ENCODE measurements at regions not wholly inside any gene's neighbourhood (a gene's known extent, or its start where the extent isn't known, plus 50 kb on each side); places are given as distances from the start of the nearest gene placed in this dataset.
"Not testable (repeated sequence)": the region's sequence is repeated elsewhere in the genome, so short reads cannot be mapped to it uniquely, and the experiment has no call there.

DNA sequence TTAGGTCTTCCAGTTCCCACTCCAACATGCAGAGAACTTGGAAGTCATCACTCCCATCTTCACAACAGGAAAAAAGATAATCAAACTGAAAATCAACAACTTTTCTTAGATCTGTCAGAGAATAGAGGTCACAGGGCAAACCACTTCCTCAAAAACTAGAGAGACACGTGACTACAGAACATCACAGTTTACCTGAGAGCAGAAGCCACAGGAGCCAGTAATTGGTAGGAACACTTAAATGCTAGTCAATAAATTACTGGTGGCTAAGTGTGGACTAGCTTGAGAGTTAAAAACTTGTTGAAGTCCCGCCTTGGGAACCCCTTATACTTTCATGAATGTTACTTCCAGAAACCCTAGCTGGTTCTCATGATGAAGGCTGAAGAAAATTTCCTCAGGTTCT lies 81.1 kb downstream of the THSD1 start:
- not testable (repeated sequence) for DNase-seq (ENCODE audit: low read depth)

DNA sequence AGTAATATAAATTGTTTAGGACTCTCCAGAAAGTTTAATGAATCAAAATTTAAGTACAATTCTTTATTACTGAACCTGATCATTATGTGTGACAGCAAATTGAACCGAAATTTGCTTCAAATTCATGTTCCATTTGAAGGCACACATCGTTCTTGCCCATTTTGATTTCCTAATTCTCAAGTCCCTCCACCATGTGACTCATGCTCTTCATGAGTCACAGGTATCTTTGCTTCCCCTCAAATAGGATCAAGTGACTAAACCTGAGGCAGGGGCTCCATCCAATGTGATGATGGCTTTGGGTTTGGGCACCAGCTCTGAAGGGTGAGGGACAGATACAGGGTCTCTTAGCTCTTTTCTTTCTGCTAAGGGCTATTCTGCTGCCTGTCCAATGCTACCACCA lies 86.1 kb downstream of the THSD1 start:
- DNase-seq (ENCODE audit: low read depth): peak; percentile 3

DNA sequence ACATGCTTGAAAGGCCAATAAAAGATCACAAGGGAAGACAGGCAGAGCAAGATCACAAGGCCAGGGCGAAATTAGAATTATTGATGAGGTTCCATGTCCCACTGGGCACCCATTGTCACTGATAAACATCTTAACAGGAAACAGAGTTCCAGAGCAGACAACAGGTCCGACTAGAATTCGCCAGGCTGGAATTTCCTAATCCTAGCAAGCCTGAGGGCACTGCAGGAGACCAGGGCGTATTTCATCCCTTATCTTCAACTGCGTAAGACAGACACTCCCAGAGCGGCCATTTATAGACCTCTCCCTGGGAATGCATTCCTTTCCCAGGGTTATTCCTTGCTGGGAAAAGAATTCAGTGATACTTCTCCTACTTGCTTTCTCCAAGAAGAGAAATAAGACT lies 96.1 kb downstream of the THSD1 start:
- not testable (repeated sequence) for DNase-seq (ENCODE audit: low read depth)

DNA sequence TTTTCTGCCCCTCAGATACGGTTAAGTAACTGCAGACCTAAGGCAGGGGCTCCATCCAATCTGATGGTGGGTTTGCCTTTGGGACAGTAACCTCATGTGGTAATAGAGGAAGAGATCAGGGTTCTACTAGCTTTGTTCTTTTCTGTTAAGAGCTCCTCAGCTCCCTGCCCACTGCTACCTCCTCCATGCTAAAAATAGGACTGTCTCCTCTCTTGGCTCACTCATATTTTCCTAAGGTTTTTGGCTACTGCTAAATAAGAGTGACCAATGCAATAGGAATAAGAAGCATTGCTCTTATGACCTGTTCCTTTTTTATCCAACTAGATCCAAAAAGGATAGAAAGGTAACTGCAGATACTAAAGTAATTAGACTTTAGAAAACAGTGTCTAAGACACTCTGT lies 99.6 kb downstream of the THSD1 start:
- DNase-seq (ENCODE audit: low read depth): not testable (repeated sequence)

DNA sequence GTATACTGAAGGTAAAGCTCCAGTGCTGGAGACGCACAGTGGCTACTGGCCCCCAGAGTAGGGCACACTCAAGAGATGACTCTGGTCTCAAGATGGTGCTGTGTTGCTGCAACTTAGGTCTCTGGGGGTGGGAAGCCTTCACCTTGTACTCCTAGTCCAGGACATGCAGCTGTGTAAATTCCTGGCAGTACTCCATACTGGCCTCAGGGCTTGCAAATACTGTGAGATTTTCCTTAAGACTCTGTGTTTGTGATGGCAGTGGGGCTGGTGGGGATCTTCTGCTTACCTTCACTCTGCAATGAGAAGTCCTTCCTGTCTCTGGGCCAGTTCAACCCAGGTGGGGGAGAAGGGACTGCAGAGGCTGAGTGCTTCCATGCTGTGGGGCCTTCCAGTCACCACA lies 102.9 kb downstream of the THSD1 start:
- DNase-seq (ENCODE audit: low read depth): not testable (repeated sequence)

DNA sequence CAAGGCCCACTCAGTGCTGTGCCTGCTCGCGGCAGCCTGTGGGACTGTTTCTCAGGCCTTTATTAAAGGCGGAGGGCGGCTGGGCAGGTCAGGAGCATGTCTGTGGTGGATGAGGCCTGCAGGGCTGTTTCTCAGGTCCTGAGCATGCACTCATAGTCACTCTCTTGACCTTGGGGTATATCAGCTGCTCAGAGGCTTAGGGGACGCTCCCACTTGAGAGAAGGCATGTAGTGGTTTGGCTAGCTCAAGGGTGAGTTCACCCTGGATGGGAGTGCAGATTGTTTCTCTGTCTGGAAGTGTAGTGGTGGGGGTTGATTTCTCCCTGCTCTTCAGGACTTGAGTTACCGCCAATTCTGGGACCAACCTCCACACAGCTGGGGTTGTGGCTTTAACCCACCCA lies 103.3 kb downstream of the THSD1 start:
- not testable (repeated sequence) for DNase-seq (ENCODE audit: low read depth)

DNA sequence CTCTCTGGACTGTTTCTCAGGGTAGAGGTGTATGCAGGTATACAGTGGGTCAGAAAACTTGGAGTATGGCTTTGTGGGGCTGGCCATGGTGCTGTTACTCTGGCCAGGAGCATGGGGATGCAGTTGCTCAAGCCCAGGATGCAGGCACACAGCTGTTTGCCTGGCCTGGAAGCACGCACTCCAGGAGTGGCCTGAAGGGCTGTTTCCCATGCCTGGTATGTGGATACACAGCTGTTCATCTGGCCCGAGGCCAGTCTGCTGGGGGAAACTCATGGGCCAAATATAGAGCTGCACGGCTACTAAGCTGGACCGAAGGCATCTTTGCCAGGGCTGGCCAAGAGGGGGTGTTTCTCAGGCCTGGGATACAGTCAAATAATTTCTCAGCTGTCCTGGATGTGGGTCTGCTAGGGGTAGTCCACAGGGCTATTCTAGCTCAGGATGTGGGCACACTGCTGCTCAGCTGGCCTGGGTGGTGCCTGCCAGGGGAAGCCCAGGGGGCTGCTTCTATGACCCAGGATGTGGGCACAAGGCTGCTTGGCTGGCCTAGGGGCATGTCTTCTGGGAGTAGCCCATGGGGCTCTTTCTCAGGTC lies 104.1 kb downstream of the THSD1 start:
- DNase-seq (ENCODE audit: low read depth): not testable (repeated sequence)

DNA sequence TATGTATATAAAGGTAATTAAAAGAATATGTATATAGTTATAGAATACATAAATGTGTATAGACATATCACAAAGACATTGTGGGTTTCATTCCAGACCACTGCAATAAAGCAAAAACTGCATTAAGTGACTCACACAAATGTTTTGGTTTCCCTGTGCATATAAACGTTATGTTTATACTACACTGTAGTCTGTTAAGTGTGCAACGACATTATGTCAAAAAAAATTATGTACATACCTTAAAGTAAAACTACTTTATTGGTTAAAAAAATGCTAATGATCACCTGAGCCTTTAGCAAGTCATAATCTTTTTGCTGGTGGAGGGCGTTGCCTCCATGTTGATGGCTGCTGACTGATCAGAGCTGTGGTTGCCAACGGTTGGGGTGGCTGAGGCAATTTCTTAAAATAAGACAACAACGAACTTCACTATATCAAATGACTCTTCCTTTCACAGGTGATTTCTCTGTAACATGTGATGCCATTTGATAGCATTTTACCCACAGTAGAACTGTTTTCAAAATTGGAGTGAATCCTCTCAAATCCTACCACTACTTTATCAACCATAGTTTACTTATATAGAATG lies 107.8 kb downstream of the THSD1 start:
- DNase-seq (ENCODE audit: low read depth): not testable (repeated sequence)

DNA sequence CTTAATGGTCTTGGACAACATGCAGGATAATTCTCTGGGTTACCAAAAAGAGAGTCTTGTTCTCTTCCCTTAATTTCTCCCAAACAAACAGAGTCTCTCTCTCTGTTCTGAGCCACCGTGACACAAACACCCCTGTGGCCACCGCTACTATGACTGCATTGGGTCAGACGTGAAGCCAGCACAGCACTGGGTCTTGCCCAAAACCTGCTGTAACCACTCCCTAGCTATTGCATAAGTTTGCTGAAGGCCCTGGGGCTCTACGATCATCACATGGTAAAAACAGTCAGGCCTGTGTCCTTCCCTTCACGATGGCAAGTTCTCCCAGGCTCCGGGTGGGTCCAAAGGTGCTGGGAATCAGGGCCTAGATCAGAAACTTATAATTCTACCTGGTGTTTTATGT lies 117.1 kb downstream of the THSD1 start:
- DNase-seq (ENCODE audit: low read depth): not testable (repeated sequence)

DNA sequence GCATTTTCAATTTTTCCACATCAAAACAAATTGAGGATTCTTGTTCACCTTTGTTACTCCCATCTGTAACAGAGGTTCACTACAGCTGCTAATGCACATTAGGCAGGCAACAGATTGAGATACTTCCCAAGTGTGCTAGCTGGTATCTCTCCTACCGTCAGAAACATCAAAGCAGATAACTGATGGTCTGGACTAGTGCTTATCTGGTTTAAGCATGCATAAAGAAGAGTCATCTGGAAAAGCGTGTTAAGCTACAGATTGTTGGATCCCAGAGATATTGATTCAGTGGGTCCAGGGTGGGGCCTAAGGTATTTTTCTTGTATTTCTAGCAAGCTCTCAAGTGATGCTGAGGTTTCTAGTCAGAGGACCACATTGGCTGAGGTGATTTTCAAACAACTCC lies 122.0 kb upstream of the NEK3 start:
- DNase-seq (ENCODE audit: low read depth): not testable (repeated sequence)

DNA sequence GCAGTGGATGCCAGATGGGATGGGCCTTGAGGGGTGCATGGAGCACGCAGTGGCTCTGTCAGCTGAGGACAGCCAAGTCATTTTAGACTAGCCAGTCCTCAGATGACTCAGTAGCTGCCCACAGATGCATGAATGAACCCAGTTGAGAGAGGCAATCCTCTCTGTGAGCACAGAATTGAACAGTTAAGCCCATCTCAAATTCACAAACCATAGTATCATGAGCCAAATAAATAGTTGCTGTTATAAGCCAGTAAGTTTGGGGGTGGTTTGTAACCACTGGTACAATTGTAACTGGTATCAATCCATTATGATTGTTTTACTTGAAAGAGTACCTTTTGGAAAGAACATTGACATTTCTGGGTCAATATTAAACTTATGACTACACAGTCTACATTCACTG lies 120.0 kb upstream of the NEK3 start:
- DNase-seq (ENCODE audit: low read depth): not testable (repeated sequence)

DNA sequence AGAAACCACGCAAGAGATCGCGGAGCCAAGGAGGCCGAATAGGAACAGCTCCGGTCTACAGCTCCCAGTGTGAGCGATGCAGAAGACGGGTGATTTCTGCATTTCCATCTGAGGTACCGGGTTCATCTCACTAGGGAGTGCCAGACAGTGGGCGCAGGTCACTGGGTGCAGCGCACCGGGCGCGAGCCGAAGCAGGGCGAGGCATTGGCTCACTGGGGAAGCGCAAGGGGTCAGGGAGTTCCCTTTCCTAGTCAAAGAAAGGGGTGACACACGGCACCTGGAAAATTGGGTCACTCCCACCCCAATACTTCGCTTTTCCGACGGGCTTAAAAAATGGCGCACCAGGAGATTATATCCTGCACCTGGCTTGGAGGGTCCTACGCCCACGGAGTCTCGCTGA lies 94.9 kb upstream of the NEK3 start:
- DNase-seq (ENCODE audit: low read depth): not testable (repeated sequence)

DNA sequence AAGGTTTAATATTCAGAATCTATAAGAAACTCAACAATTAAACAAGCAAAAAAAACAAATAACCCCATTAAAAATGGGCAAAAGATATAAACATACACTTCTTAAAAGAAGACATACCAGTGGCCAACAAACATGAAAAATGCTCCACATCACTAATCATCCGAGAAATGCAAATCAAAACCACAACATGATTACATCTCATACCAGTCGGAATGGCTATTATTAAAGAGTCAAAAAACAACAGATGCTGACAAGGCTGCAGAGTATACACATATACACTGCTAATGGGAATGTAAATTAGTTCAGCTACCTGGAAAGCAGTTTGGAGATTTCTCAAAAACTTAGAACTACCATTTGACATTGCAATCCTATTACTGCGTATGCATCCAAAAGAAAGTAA lies 81.4 kb upstream of the NEK3 start:
- peak; percentile 5 for DNase-seq (ENCODE audit: low read depth)

DNA sequence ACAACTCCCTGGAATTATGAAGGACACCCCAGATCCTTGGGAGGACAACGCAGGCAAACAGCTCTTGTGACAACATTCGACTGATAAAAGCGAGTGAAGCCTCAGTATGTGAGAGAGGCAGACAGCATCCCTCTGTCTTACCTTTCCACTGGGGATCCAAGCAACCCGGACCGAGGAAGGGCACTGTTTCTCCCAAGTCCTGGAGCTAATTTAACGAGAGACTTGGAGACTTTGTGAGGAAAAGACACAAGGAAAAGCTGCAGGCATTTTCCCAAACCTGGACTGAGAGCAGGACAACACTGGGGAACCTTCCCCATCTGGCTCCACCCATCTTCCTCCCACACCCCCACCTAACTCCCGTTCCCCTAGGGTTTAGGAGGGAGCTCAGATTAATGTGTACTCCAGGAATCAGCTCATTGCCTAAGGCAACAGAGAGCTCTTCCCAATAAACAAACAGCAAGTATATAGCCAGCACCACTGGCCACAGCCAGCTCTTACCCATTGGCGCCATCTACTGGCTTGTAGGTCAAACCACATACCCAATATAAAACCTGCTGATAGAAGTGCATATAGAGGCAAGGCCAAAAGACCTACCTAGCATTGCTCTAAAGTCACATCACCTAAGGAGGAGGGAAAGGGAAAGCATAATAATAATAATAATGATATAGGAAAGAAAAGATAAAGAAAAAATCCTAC lies 76.7 kb upstream of the NEK3 start:
- DNase-seq (ENCODE audit: low read depth): peak; percentile 71

DNA sequence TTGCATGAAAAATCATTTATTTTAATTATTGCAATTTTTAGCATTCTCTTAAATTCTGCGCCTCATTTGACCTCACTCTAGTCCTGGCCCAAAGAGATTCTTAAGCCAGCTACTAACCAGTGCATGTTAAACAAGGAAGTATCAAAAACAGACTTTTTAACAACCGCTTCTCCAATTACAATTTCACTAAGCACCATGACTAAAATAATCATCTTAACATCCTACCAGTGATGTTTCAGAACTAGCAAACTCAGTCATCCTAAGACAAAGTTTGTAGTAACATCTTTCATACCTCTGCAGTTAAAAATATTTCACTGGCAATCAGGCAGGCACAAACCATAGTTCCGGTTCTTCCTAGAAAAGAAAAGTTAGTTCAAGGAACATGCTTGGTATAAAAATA lies 75.5 kb upstream of the NEK3 start:
- DNase-seq (ENCODE audit: low read depth): not testable (repeated sequence)

DNA sequence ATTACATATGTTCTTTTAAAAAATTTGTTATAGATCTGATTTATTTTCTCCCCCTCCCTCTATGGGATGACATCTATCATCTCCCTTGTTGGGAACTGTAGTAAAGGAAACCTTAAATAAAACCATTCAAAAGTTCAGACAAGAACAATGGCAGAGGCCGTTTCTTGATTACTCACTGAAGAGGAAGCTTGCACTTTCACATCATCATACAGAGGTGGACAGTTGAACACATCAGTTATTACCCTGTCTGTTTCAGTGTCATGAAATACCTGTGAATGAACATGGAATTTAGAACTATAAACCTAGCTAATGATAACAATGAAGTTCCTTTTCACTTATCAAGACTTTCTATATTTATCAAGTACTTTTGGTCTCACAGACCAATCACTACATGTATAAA lies 63.7 kb upstream of the NEK3 start:
- DNase-seq (ENCODE audit: low read depth): not testable (repeated sequence)

DNA sequence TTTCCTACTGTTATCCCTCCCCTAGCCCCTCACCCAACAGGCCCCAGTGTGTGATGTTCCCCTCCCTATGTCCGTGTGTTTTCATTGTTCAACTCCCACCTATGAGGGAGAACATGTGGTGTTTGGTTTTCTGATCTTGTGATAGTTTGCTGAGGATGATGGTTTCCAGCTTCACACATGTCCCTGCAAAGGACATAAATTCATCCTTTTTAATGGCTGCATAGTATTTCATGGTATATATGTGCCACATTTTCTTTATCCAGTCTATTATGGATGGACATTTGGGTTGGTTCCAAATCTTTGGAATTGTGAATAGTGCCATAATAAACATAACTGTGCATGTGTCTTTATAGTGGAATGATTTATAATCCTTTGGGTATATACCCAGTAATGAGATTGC lies 54.5 kb upstream of the NEK3 start:
- not testable (repeated sequence) for DNase-seq (ENCODE audit: low read depth)

DNA sequence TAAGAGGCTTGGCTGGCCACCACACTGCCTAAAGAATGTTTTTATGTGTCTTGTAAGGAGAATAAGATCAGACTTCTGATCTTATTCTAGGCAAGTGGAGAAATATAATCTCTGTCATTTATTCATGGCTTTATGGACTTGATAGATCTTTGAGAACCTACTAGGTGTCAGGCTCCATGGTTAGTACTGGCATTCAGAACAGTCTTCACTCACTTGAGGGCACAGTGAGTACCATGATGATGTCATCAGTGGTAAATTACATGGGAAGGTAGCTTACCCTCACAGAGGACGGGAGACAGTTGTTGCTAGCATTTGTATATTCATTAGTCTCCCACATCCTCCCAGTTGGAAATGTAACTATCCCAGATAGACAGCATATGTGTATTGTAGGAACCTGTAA lies 53.5 kb upstream of the NEK3 start:
- not testable (repeated sequence) for DNase-seq (ENCODE audit: low read depth)

DNA sequence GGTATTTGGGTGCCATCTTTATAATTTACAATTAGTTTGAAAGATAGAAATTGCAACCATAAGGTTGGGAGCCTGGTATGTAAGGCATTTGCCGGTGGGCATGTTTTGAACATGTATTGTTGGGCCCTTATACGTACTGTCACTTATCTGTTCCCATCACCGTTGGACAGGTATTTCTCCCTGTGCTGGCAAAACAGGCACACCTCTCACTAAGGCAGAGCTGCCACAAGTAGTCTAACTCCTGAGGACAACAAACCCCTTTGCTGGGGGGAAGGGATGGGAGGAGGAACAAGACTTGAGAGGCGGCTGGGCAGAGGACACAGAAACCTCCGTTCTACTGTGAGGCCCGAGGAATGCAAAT lies 52.0 kb upstream of the NEK3 start:
- not testable (repeated sequence) for DNase-seq (ENCODE audit: low read depth)

DNA sequence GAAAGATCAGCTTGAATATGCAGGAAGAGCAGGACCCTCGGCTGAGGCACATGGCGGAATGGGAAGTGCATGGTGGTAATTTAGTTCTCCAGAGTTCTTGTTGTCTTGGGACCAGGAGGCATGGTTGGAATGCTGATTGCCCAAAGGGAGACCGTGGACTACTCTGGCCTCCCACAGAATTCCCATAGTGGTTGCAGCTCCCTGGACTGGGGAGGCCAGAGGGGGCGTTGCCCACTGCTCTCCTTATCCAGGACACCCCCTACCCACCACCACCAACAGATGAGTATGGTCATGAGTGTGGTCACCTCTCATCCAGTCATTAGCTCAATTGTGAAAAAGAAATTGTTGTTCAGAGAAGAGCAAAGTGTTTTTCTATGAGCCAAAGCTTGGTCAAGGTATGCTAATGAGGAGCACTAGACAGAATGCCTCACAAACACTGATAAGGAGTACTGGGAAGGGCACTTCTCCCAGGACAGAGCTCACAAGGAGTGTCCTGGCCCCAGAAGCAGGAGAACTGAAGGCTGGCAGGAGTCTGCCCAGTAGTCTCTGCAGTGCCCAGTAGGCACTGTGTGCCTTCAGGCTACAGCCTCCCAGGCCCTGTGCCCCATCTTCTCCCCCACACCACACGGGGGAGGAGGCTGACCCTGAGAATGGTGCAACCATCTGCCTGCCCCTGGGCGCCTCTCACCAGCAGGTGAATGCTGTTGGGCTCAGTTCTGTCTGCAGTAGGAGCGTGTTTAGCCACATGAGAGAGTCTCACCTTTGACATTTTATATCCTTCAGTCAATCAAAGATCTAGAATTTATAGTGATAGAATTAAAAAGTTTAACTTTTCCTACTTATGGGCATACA lies 51.4 kb upstream of the NEK3 start:
- DNase-seq (ENCODE audit: low read depth): not testable (repeated sequence)
